ENCODE measurements at regions not wholly inside any gene's neighbourhood (a gene's known extent, or its start where the extent isn't known, plus 50 kb on each side); places are given as distances from the start of the nearest gene placed in this dataset.

GRCh38 chr2:146931109-146931508, 913.7 kb upstream of the ACVR2A start:
- DNase-seq: no peak

GRCh38 chr2:146927080-146927711, 917.6 kb upstream of the ACVR2A start:
- DNase-seq: no peak

DNA sequence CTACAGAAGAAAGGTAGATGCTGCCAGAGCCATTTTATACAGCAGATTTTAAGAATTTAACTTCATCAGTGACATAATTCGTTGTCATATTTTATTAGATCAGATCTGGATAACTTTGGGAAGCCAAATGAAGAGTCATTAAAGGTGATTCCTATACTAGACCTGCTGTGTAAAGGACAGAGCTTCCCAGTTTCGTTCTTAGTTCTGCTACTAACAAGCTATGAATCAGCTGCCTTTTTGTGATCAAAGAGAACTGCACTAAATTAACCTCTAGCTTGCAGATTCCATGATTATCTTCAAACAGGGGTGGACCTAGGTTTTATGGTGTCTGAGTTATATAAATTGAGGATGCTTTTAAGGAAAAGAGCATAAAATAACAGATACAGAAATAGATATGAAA, 926.5 kb upstream of the ACVR2A start:
- no peak for DNase-seq

DNA sequence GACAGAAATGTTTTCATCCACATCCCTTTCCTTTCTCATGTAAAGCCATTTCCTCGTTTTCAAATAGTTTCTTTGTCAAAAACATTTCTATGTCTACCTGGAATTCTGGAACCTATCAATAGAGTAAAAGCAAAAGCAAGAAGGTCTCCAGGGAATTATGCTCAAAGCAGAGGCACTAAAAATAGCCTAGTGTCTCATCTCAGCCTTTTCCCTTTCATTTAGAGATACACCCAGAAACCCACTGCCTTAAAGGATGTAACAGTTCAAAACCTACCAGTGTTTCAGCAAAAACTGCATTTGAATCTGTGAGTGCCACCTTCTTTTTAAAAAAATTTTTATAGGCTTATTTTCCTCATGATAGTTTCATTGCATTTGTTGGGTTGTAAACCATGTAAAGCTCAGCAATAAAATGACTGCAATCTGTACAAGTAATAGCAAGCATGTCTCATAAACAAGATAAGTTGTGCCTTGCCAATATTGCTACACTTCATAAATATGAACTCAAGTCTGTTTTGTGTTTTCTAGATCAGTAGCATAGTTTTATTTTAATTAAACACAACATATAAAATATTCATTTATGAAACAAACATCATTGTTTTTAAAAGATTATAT, 927.3 kb upstream of the ACVR2A start:
- no peak for DNase-seq

GRCh38 chr2:146916914-146917313, 927.9 kb upstream of the ACVR2A start:
- DNase-seq: no peak

DNA sequence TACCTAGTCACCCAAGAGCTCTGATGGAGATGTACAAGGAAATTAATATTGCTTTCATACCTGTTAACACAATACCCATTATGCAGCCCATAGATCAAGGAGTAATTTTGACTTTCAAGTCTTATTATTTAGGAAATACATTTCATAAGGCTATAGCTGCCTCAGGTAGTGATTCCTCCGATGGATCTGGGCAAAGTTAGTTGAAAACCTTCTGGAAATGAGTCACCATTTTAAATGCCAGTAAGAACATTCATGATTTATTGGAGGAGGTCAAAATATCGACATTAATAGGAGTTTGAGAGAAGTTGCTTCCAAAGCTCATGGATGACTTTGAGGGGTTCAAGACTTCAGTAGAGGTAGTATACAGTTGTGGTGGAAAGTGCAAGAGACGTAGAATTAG, 931.4 kb upstream of the ACVR2A start:
- no peak for DNase-seq

DNA sequence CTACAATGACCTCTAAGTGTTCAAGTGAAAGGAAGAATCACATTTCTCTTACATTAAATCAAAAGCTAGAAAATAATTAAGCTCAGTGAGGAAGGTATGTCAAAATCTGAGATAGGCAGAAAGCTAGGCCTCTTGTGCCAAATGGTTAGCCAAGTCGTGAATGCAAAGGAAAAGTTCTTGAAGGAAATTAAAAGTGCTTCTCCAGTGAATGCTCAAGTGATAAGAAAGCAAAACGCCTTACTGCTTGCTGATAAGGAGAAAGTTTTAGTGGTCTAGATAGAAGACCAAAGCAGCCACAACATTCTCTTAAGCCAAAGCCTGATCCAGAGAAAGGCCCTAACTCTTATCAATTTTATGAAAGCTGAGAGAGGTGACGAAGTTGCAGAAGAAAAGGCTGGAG, 932.3 kb upstream of the ACVR2A start:
- DNase-seq: no peak

DNA sequence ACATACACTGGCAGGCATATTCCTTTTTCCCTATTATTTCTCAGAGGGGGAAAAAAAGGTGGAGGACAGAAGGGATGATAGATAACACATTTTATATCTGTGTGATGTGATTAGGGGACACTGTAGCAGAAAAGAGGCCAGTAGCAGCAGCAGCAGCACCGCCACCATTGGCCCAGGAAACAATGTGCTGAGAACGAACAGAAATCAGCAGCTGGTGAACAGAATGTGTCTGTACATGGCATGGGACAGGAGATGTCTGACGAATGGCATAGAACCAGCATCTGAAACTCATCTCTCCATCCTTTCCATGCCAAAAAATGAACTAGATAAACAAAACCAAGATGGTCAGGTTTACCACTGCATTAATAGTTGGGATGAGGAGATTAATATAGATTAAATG, 936.1 kb upstream of the ACVR2A start:
- no peak for DNase-seq

- DNase-seq: no peak
These were observed 946.7 kb upstream of the ACVR2A start for GRCh38 chr2:146898083-146898482.

GRCh38 chr2:146894514-146894913, 950.3 kb upstream of the ACVR2A start:
- DNase-seq: no peak

- DNase-seq: no peak
These were observed 951.3 kb upstream of the ACVR2A start for GRCh38 chr2:146893500-146894041.

DNA sequence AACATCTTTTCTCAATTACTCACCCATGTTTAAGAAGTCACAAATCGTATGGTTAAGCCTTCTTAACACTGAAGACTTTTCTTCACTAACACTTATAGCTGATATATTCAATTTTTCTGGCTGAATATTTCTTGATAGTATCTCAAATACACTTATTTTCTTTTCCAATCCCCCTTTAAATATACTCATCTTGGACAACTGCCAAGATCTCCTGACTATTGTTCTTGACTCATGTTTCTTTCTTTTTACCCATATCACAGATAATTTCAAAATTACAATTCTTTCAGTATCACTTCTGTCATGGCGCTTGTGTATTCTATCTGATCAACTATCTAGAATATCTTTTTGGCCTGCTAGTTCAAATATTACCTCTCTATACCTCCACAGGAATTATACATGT, 954.3 kb upstream of the ACVR2A start:
- DNase-seq: no peak

DNA sequence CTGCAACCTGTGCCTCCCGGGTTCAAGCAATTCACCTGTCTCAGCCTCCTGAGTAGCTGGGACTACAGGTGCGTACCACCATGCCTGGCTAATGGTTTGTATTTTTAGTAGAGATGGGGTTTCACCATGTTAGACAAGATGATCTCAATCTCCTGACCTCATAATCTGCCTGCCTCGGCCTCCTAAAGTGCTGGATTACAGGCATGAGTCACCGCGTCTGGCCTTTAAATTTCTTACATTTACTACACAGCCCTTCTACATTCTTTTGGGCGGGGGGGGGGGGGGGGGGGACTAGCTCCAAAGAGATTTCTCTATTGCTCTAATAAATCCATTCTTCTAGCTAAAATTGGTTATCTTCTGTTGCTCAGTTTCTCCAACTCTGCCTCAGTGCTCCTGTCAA, 964.9 kb upstream of the ACVR2A start:
- no peak for DNase-seq

DNA sequence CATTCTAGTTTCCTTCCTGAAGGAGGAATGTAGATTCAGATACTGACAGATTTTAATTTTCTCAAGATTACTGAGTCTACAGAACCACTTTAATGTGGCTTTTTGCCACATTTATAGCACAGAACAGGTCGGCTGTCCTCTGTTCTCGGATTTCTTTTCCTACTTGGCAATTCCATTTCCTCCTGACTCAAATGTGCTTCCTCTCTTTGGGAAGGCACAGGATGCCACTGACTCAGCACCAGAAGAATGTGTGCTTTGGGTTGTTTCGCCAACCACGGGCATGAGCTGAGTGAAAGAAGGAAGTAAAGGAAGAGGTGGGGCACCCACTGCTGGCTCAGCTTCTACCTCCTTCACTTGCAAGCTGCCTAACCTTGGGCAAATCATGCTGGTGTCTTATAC, 970.6 kb upstream of the ACVR2A start:
- no peak for DNase-seq

- no peak for DNase-seq
These were observed 971.1 kb upstream of the ACVR2A start for GRCh38 chr2:146873646-146874259.

- DNase-seq: no peak
These were observed 971.8 kb upstream of the ACVR2A start for GRCh38 chr2:146873056-146873455.

GRCh38 chr2:146870691-146871090, 974.1 kb upstream of the ACVR2A start:
- no peak for DNase-seq

- no peak for DNase-seq
These were observed 975.5 kb upstream of the ACVR2A start for GRCh38 chr2:146869328-146869727.

DNA sequence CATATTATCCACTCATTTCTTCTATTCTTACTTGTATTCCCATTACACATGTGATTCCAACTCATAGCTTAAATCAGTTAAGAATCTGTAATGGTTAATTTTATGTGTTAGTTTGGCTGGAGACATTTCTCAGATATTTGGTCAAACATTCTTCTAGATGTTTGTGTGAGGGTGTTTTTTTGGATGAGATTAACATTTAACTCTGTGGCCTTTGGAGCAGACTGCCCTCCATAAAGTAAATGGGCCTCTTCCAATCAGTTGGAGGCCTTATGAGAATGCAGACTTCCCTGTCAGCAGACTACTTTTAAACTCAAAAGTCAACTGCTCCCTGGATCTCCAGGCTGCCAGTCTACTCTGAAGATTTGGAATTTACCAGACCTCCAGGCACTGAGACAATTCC, 976.8 kb upstream of the ACVR2A start:
- no peak for DNase-seq

- no peak for DNase-seq
These were observed 977.3 kb upstream of the ACVR2A start for GRCh38 chr2:146867477-146867986.

- DNase-seq: no peak
These were observed 990.9 kb upstream of the ACVR2A start for GRCh38 chr2:146853741-146854444.

DNA sequence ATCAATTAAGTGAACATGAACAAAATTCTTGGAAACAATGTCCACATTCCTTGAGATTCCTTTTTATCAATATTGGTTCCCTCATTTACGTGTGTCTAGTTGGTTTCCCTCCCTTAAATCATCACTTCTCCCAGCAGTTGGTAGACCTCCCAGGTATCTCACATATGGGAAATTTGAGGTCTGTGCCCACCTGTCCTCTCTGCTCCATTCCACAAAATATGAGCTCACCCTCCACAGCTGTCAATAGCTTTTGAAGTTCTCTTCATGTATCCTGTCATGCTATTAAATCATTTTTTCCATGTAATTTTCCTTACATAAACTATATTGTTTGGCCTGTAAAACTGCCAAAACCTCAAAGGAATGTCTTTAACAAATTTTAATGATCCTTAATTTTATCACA, 992.2 kb upstream of the ACVR2A start:
- DNase-seq: no peak

DNA sequence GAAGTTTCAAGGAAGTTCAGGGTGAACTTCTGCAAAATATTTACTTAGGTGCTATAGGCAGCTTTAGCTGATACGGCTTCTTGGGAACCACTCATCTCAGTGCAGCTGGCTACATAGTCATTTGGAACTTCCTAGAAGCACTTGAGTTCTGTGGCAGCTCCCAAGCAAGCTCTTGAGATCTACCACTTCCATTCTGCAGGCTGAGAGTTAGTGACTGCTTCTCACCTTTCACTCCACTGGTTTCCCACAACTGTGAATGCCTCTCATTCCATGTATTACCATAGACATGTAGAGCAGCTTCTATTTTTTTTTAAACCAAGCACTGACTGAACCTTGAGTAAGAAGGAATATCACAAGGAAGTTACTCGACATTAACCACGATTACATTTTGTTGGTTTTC, 994.1 kb upstream of the ACVR2A start:
- no peak for DNase-seq

GRCh38 chr2:146847846-146848245, 997.0 kb upstream of the ACVR2A start:
- DNase-seq: no peak
